ENCODE measurements at regions not wholly inside any gene's neighbourhood (a gene's known extent, or its start where the extent isn't known, plus 50 kb on each side); places are given as distances from the start of the nearest gene placed in this dataset.

DNA sequence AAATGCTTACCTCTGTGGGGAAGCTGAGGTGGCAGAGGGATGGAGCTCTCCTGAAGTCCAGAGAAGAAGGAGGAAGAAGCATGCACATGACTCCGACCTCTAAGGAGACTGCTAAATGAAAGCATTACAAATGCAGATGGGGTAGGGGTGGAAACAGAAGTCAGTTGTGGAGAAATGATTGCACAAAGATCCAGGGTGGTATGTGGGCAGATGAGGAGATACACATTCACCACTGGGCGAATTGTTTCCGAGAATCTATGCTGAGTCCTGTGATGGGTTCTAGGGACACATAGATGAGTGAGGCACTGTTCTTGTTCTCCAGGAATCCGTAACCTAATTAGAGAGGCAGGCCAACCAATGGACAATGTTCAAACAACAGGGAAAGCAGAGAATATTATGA, 188.9 kb upstream of the ZBED5 start:
- POLR2A ChIA-PET, result no interaction called here
- Mint-ChIP-seq H3K9me3 (no peaks in the 10 kb centered on the region), H3K36me3 (no peaks in the 10 kb centered on the region), H3K27ac (no peak overlapping the region), H3K4me3 (no peak overlapping the region), H3K27me3 (peaks cover 2% of the 10 kb centered on the region), H3K4me1 (no peaks in the 10 kb centered on the region)
- DNase-seq (no peak), ATAC-seq (ENCODE audit: low read depth) (no peak)

GRCh38 chr11:11045156-11045930, 187.5 kb upstream of the ZBED5 start:
- Mint-ChIP-seq H3K27me3 (peaks cover 2% of the 10 kb centered on the region), H3K4me1 (no peaks in the 10 kb centered on the region), H3K4me3 (no peak overlapping the region), H3K36me3 (no peaks in the 10 kb centered on the region), H3K27ac (no peak overlapping the region), H3K9me3 (no peaks in the 10 kb centered on the region)
- DNase-seq, result no peak
- POLR2A ChIA-PET, result no interaction called here
- ATAC-seq (ENCODE audit: low read depth), result no peak

DNA sequence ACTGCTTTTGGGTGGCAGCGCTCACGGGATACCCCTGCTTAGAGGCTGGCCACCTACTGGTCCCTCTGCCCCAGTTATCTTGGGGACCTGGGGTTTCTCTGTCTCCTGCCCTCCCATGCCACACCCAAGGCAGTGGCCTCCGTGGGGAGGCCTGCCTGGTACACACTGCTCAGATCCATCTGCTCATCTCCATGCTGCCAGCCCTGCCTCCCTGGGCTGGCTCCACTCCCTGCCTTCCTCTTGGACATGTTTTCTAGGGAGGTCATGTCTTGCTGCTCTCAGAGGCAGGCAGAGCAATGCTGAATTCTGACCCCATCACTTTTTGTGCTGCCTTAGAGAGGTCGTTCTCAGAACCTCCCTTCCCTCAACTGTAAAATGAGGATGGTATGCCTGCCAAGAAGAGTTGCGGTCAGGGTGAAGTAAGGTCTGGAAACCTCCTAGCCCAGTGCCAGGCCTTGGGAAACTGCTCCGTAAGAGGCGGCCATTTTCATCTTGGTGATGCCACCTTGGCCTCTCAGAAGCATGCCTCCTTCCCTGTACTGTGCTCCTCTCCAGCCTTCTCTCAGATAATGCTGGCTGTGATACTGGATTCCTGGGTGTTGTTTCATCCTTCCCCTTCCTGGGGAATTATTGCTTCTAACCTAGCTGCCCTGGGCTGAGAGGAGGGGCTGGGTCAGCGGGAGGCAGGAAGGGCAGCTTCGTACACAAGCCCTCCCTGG, 186.4 kb upstream of the ZBED5 start:
- Mint-ChIP-seq H3K4me1 (no peaks in the 10 kb centered on the region), H3K9me3 (no peaks in the 10 kb centered on the region), H3K27ac (no peak overlapping the region), H3K27me3 (peaks cover 5% of the 10 kb centered on the region), H3K36me3 (no peaks in the 10 kb centered on the region), H3K4me3 (no peak overlapping the region)
- DNase-seq (no peak), ATAC-seq (ENCODE audit: low read depth) (no peak)
- POLR2A ChIA-PET, result no interaction called here

- H3K4me1 Mint-ChIP-seq, result no peaks in the 10 kb centered on the region
- no peak for ATAC-seq (ENCODE audit: low read depth)
- H3K36me3 Mint-ChIP-seq, result no peaks in the 10 kb centered on the region
- no peaks in the 10 kb centered on the region for H3K9me3 Mint-ChIP-seq
- H3K4me3 Mint-ChIP-seq, result no peak overlapping the region
- H3K27ac Mint-ChIP-seq, result no peak overlapping the region
- POLR2A ChIA-PET, result no interaction called here
- DNase-seq, result no peak
- peaks cover 5% of the 10 kb centered on the region for H3K27me3 Mint-ChIP-seq
Measured at GRCh38 chr11:11043721-11044120, 185.9 kb upstream of the ZBED5 start.

GRCh38 chr11:11039208-11039965, 181.5 kb upstream of the ZBED5 start:
- Mint-ChIP-seq H3K27ac (no peak overlapping the region), H3K4me3 (no peak overlapping the region)
- POLR2A ChIA-PET, result no interaction called here

GRCh38 chr11:11038782-11039181, 180.9 kb upstream of the ZBED5 start:
- Mint-ChIP-seq H3K36me3 (no peaks in the 10 kb centered on the region), H3K27me3 (peaks cover 5% of the 10 kb centered on the region), H3K27ac (no peak overlapping the region), H3K4me1 (peaks cover 2% of the 10 kb centered on the region), H3K4me3 (no peak overlapping the region), H3K9me3 (no peaks in the 10 kb centered on the region)
- POLR2A ChIA-PET, result no interaction called here
- ATAC-seq (ENCODE audit: low read depth) (no peak), DNase-seq (no peak)

More at GRCh38 chr11:11039208-11039965, 181.5 kb upstream of the ZBED5 start:
- Mint-ChIP-seq H3K9me3 (no peaks in the 10 kb centered on the region), H3K4me1 (peaks cover 2% of the 10 kb centered on the region), H3K27me3 (peaks cover 5% of the 10 kb centered on the region), H3K36me3 (no peaks in the 10 kb centered on the region)
- ATAC-seq (ENCODE audit: low read depth), result no peak
- DNase-seq, result no peak

DNA sequence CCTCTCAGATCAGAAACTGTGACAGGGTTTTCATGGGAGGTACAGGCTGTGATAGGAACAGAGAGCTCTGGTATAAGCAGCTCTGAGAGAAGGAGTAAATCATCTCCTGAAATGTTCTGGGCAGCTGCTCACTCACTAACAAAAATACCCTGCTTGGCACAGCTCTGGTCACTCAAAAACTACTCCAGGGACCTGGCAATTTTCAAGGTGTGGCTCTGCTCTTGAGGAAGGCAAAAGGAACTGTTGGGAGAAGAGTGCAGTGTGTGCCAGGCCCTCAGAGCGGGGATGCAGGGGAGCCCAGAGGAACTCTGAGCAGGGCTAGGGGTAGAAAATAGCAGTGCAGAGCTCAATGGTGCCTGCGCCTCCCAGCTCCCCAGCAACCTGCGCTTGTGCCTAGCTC, 180.5 kb upstream of the ZBED5 start:
- ATAC-seq (ENCODE audit: low read depth), result no peak

DNA sequence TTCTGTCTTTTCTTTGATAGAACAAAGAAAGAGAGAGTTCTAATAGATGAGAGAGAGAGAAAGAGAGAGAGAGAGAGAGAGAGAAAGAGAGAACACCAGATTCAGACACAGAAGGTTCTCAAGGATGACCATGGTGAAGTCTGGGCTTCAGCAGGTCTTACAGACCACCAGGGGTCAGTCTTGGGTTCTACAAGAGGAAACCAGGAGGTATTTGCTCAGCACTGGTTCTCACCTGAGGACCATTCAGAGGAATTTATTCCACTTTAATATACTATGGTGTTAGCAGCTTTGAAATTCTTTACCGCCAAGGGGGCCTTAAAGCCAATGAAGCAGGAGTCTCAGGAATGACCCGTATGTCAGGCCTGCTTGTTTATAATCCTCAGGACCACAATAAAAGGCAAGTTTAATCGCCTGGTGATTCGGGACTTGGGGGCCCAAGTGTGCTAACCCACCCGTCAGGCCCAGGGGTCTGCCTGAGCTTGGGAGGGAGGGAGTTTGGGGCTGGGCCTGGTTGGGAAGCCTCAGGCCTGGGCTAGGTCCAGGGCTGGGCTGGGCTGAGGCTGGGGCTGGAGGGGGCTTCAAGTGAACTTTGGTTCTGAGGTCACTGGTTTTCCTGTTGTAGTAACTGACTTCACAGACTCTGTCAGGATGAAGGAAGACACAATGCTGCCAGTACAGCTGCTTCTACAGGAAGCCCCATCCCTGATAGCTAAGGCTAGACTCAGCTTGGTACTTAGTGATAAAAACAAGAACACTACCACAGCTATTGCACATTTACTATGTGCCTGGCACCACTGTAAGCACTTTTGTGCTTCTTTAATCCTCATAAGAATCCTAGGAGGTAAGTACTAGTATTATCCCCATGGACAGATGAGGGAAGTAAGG, 179.2 kb upstream of the ZBED5 start:
- no peak for DNase-seq
- no peak overlapping the region for H3K4me3 Mint-ChIP-seq
- H3K9me3 Mint-ChIP-seq, result no peaks in the 10 kb centered on the region
- peaks cover 9% of the 10 kb centered on the region for H3K27me3 Mint-ChIP-seq
- ATAC-seq (ENCODE audit: low read depth), result peak; percentile 71
- peaks cover 2% of the 10 kb centered on the region for H3K4me1 Mint-ChIP-seq
- POLR2A ChIA-PET, result no interaction called here
- no peak overlapping the region for H3K27ac Mint-ChIP-seq
- H3K36me3 Mint-ChIP-seq, result no peaks in the 10 kb centered on the region

More for the DNA sequence above, 180.5 kb upstream of the ZBED5 start:
- H3K4me1 Mint-ChIP-seq, result peaks cover 2% of the 10 kb centered on the region
- no peaks in the 10 kb centered on the region for H3K9me3 Mint-ChIP-seq
- H3K36me3 Mint-ChIP-seq, result no peaks in the 10 kb centered on the region
- no peak overlapping the region for H3K27ac Mint-ChIP-seq
- POLR2A ChIA-PET, result no interaction called here
- DNase-seq, result no peak
- H3K4me3 Mint-ChIP-seq, result no peak overlapping the region
- H3K27me3 Mint-ChIP-seq, result peaks cover 5% of the 10 kb centered on the region

GRCh38 chr11:11036185-11036847, 178.5 kb upstream of the ZBED5 start:
- no peaks in the 10 kb centered on the region for H3K9me3 Mint-ChIP-seq
- no peak for ATAC-seq (ENCODE audit: low read depth)

GRCh38 chr11:11035331-11035730, 177.5 kb upstream of the ZBED5 start:
- H3K27ac Mint-ChIP-seq, result no peak overlapping the region
- no peak overlapping the region for H3K4me3 Mint-ChIP-seq
- no peaks in the 10 kb centered on the region for H3K9me3 Mint-ChIP-seq
- H3K4me1 Mint-ChIP-seq, result peaks cover 2% of the 10 kb centered on the region
- POLR2A ChIA-PET, result no interaction called here
- ATAC-seq (ENCODE audit: low read depth) (no peak), DNase-seq (no peak)
- H3K27me3 Mint-ChIP-seq, result peaks cover 9% of the 10 kb centered on the region
- H3K36me3 Mint-ChIP-seq, result no peaks in the 10 kb centered on the region

More at GRCh38 chr11:11036185-11036847, 178.5 kb upstream of the ZBED5 start:
- no peak for DNase-seq
- peaks cover 2% of the 10 kb centered on the region for H3K4me1 Mint-ChIP-seq
- no peak overlapping the region for H3K4me3 Mint-ChIP-seq
- H3K27ac Mint-ChIP-seq, result no peak overlapping the region
- peaks cover 9% of the 10 kb centered on the region for H3K27me3 Mint-ChIP-seq
- no peaks in the 10 kb centered on the region for H3K36me3 Mint-ChIP-seq
- POLR2A ChIA-PET, result no interaction called here

- ATAC-seq (ENCODE audit: low read depth) (no peak), DNase-seq (no peak)
- Mint-ChIP-seq H3K4me3 (no peak overlapping the region), H3K27ac (no peak overlapping the region), H3K9me3 (no peaks in the 10 kb centered on the region), H3K4me1 (peaks cover 2% of the 10 kb centered on the region), H3K36me3 (no peaks in the 10 kb centered on the region), H3K27me3 (peaks cover 11% of the 10 kb centered on the region)
- POLR2A ChIA-PET, result no interaction called here
Measured at GRCh38 chr11:11034476-11034875, 176.6 kb upstream of the ZBED5 start.

GRCh38 chr11:11032066-11032465, 174.2 kb upstream of the ZBED5 start:
- peaks cover 2% of the 10 kb centered on the region for H3K4me1 Mint-ChIP-seq
- ATAC-seq (ENCODE audit: low read depth), result no peak
- no peak overlapping the region for H3K27ac Mint-ChIP-seq
- POLR2A ChIA-PET, result interaction anchor here (0.6 kb wide), 1 partner anchor 588 kb away, joined by 3 read pairs; no protein-coding TSS in a partner anchor
- no peak overlapping the region for H3K4me3 Mint-ChIP-seq
- H3K36me3 Mint-ChIP-seq, result no peaks in the 10 kb centered on the region
- peaks cover 19% of the 10 kb centered on the region for H3K27me3 Mint-ChIP-seq
- no peaks in the 10 kb centered on the region for H3K9me3 Mint-ChIP-seq
- DNase-seq, result no peak
